Gastrocnemius medialis (tissue), 4 donors: ENCODE measurements at regions not wholly inside any gene's neighbourhood (a gene's known extent, or its start where the extent isn't known, plus 50 kb on each side); places are given as distances from the start of the nearest gene placed in this dataset.

Source experiments
- CTCF ChIP-seq, 5 experiments: fragments of 450-650 bp in 3 of 5; fragments of 200-600 bp in 2 of 5; sonication (generic) in 2 of 5; IDR thresholded peaks in 4 of 5; conservative IDR thresholded peaks in 1 of 5; 1 replicate in 4 of 5; 2 replicates in 1 of 5; pipeline ENCODE4 v1.5.1; 2016 to 2019; ENCODE audit warnings: antibody characterized with exemption in 5 of 5, mild to moderate bottlenecking in 3 of 5, moderate library complexity in 3 of 5
- POLR2A ChIP-seq, 2 donors: fragments of 450-650 bp; IDR thresholded peaks; one replicate each; pipeline ENCODE4 v1.6.1; 2017; ENCODE audit warnings: antibody characterized with exemption in 2 of 2, mild to moderate bottlenecking in 2 of 2, moderate library complexity in 2 of 2

- no peak for TF ChIP-seq CTCF (IDR thresholded peaks at IDR 0.05 in 4 of 5, conservative IDR thresholded peaks at IDR 0.05 in 1 of 5)
- TF ChIP-seq POLR2A (IDR thresholded peaks at IDR 0.05), result no peak
Observed at GRCh38 chr7:115116773-115117715, 195.2 kb downstream of the MDFIC start.
